GM23338 (cell line): ENCODE measurements at regions not wholly inside any gene's neighbourhood (a gene's known extent, or its start where the extent isn't known, plus 50 kb on each side); places are given as distances from the start of the nearest gene placed in this dataset.
A peak's percentile ranks its signal among the peaks of the same experiment; 100 is the strongest.

Source experiments
- ATAC-seq: fragments of 200-7000 bp; cut with Tn5 transposase; 3 replicates; pipeline ENCODE4 v1.9.1; 2020
- DNase-seq: peaks from one replicate; pipeline ENCODE4 v3.0.0-alpha.2; 2015; ENCODE audit warnings: low spot score
- H2AFZ ChIP-seq: fragments of 200-600 bp; sonication (generic); 2 replicates; pipeline ENCODE4 v1.8.0; 2016; ENCODE audit warnings: antibody characterized with exemption, mild to moderate bottlenecking, moderate library complexity
- H3F3A ChIP-seq: fragments of 200-600 bp; sonication (generic); replicated peaks from 2 replicates; pipeline ENCODE4 v1.8.0; 2017; ENCODE audit warnings: antibody characterized with exemption, mixed run types, low read depth
- H3K27ac ChIP-seq: fragments of 200-600 bp; sonication (generic); 2 replicates; pipeline ENCODE4 v1.6.1; 2016; ENCODE audit warnings: low read depth
- H3K27me3 ChIP-seq: fragments of 200-600 bp; sonication (generic); 2 replicates; pipeline ENCODE4 v1.8.0; 2016; ENCODE audit warnings: mild to moderate bottlenecking, mixed run types, moderate library complexity; ENCODE audit not compliant: insufficient read depth
- H3K36me3 ChIP-seq: fragments of 200-600 bp; sonication (generic); 2 replicates; pipeline ENCODE4 v1.8.0; 2016; ENCODE audit warnings: mild to moderate bottlenecking; ENCODE audit not compliant: insufficient read depth
- H3K4me1 ChIP-seq: fragments of 200-600 bp; sonication (generic); 2 replicates; pipeline ENCODE4 v1.8.0; 2016; ENCODE audit warnings: mild to moderate bottlenecking, moderate library complexity; ENCODE audit not compliant: insufficient read depth
- H3K4me2 ChIP-seq: fragments of 200-600 bp; sonication (generic); 2 replicates; pipeline ENCODE4 v1.7.1; 2017; ENCODE audit warnings: mixed run types
- H3K4me3 ChIP-seq: fragments of 200-600 bp; sonication (generic); 2 replicates; pipeline ENCODE4 v1.6.1; 2016; ENCODE audit warnings: mixed run types
- H3K79me2 ChIP-seq: fragments of 200-600 bp; sonication (generic); replicated peaks from 2 replicates; pipeline ENCODE4 v1.8.0; 2017; ENCODE audit warnings: mild to moderate bottlenecking; ENCODE audit not compliant: insufficient read depth
- H3K9me2 ChIP-seq: fragments of 200-600 bp; sonication (generic); 2 replicates; pipeline ENCODE4 v1.8.0; 2017; ENCODE audit not compliant: insufficient read depth
- H4K20me1 ChIP-seq: fragments of 200-600 bp; sonication (generic); replicated peaks from 2 replicates; pipeline ENCODE4 v1.8.0; 2017; ENCODE audit warnings: mild to moderate bottlenecking; ENCODE audit not compliant: insufficient read depth
- H3K27ac Mint-ChIP-seq: 2 replicates; pipeline ENCODE4 v1.8.0; 2020; ENCODE audit warnings: inconsistent platforms, mild to moderate bottlenecking, moderate library complexity, mixed read lengths
- H3K27me3 Mint-ChIP-seq: 3 replicates; pipeline ENCODE4 v1.8.0; 2022; ENCODE audit warnings: low read depth, mild to moderate bottlenecking, moderate library complexity, mixed read lengths, inconsistent platforms; ENCODE audit not compliant: insufficient read depth, poor library complexity
- H3K36me3 Mint-ChIP-seq: 3 replicates; pipeline ENCODE4 v1.8.0; 2021; ENCODE audit warnings: low read depth, mild to moderate bottlenecking, inconsistent platforms, moderate library complexity, mixed read lengths
- H3K4me1 Mint-ChIP-seq: 3 replicates; pipeline ENCODE4 v1.8.0; 2020; ENCODE audit warnings: mild to moderate bottlenecking, inconsistent platforms, mixed read lengths
- H3K4me3 Mint-ChIP-seq: 3 replicates; pipeline ENCODE4 v1.8.0; 2021; ENCODE audit warnings: moderate library complexity, mild to moderate bottlenecking, inconsistent platforms, mixed read lengths
- H3K9me3 Mint-ChIP-seq: 3 replicates; pipeline ENCODE4 v1.8.0; 2020; ENCODE audit warnings: moderate library complexity, mild to moderate bottlenecking, inconsistent platforms, mixed read lengths
- CREB1 ChIP-seq: fragments of 250-450 bp; sonication (Bioruptor Pico); IDR thresholded peaks from 2 replicates; pipeline ENCODE4 v1.5.0; 2020; ENCODE audit warnings: low read depth, mild to moderate bottlenecking, moderate library complexity
- EZH2phosphoT487 ChIP-seq: fragments of 200-600 bp; sonication (generic); IDR thresholded peaks from one replicate; pipeline ENCODE4 v1.8.1; 2018; ENCODE audit warnings: antibody characterized with exemption; ENCODE audit not compliant: unreplicated experiment
- JUNB ChIP-seq: IDR thresholded peaks from one replicate; pipeline ENCODE4 v1.6.1; 2016; ENCODE audit warnings: antibody characterized with exemption; ENCODE audit not compliant: unreplicated experiment
- STAT1 ChIP-seq: IDR thresholded peaks from one replicate; pipeline ENCODE4 v1.6.1; 2016; ENCODE audit warnings: antibody characterized with exemption; ENCODE audit not compliant: unreplicated experiment
- ZNF114 ChIP-seq: fragments of 250-450 bp; sonication (Bioruptor Pico); IDR thresholded peaks from 2 replicates; pipeline ENCODE4 v1.5.0; 2020; ENCODE audit warnings: mild to moderate bottlenecking, moderate library complexity
- ZNF331 ChIP-seq: fragments of 250-450 bp; sonication (Bioruptor Pico); IDR thresholded peaks from 2 replicates; pipeline ENCODE4 v1.5.0; 2020; ENCODE audit warnings: low read depth, mild to moderate bottlenecking, moderate library complexity
- TF ChIP-seq, protein P1 (sequence below): IDR thresholded peaks from one replicate; pipeline ENCODE4 v1.6.1; 2018; ENCODE audit warnings: antibody characterized with exemption; ENCODE audit not compliant: unreplicated experiment
- TF ChIP-seq, protein P2 (sequence below): fragments of 250-450 bp; sonication (Bioruptor Pico); IDR thresholded peaks from 2 replicates; pipeline ENCODE4 v1.5.0; 2020; ENCODE audit warnings: mild to moderate bottlenecking, moderate library complexity
- TF ChIP-seq, protein P3 (sequence below): IDR thresholded peaks from 2 replicates; pipeline ENCODE4 v1.6.1; 2016; ENCODE audit warnings: antibody characterized with exemption

DNA sequence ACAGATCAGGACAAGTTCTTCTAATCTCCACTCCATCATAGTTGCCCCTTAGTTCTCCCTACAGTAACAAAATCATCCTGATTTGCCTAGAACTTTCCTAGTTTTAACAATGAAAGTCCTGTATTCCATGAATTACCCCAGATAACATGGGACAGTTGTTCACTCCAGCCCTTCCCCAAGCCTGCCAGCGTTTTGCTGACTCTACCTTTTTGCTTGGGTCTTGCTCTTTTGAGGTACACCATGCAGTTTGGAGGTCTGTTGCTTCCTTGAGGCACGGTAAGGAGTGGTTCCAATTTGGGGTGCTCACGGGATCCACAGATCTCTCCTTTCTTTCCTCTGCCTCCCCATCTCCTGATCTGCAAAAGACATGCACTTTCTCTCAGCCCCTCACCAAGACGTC lies 61.6 kb upstream of the DYRK2 start:
- ATAC-seq (no peak), DNase-seq (no peak)
- H3K79me2 ChIP-seq, result no peaks in the 10 kb centered on the region

DNA sequence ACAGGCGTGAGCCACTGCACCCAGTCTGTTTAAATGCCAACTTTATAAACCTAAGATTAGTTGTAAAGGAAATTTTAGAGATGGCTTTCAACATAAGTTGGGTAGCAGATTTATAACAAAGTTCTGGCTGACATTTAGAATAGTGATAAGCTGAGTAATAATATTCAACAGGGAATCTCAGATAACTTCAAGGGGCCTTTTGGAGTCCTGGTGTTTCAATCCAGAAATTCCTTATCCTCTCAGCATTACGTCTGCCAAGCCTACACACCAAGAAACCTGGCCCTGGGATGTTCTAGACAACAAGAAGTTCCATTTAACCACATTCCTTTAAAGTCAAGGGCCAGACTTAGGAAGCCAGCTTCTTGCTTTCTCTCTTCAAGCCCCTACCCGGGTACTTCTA lies 59.5 kb upstream of the DYRK2 start:
- Histone ChIP-seq H3F3A (no peaks in the 10 kb centered on the region), H3K79me2 (no peaks in the 10 kb centered on the region), H3K9me2 (no peaks in the 10 kb centered on the region), H3K36me3 (no peaks in the 10 kb centered on the region), H2AFZ (peak overlapping the region; percentile 38; the same call in 1 of the 2 replicates), H3K4me1 (peaks cover 6% of the 10 kb centered on the region; the same call in 1 of the 2 replicates), H3K27ac (no peak overlapping the region), H3K4me3 (no peak overlapping the region), H3K4me2 (no peak overlapping the region), H3K27me3 (no peaks in the 10 kb centered on the region), H4K20me1 (no peaks in the 10 kb centered on the region)
- Mint-ChIP-seq H3K4me3 (no peak overlapping the region), H3K27ac (no peak overlapping the region), H3K4me1 (peaks cover 7% of the 10 kb centered on the region), H3K27me3 (peaks cover 1% of the 10 kb centered on the region), H3K9me3 (no peaks in the 10 kb centered on the region), H3K36me3 (no peaks in the 10 kb centered on the region)
- no peak for ATAC-seq
- no peak for DNase-seq
- TF ChIP-seq, protein P1, sequence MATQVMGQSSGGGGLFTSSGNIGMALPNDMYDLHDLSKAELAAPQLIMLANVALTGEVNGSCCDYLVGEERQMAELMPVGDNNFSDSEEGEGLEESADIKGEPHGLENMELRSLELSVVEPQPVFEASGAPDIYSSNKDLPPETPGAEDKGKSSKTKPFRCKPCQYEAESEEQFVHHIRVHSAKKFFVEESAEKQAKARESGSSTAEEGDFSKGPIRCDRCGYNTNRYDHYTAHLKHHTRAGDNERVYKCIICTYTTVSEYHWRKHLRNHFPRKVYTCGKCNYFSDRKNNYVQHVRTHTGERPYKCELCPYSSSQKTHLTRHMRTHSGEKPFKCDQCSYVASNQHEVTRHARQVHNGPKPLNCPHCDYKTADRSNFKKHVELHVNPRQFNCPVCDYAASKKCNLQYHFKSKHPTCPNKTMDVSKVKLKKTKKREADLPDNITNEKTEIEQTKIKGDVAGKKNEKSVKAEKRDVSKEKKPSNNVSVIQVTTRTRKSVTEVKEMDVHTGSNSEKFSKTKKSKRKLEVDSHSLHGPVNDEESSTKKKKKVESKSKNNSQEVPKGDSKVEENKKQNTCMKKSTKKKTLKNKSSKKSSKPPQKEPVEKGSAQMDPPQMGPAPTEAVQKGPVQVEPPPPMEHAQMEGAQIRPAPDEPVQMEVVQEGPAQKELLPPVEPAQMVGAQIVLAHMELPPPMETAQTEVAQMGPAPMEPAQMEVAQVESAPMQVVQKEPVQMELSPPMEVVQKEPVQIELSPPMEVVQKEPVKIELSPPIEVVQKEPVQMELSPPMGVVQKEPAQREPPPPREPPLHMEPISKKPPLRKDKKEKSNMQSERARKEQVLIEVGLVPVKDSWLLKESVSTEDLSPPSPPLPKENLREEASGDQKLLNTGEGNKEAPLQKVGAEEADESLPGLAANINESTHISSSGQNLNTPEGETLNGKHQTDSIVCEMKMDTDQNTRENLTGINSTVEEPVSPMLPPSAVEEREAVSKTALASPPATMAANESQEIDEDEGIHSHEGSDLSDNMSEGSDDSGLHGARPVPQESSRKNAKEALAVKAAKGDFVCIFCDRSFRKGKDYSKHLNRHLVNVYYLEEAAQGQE, result no peak
- no peak for TF ChIP-seq CREB1 (CRISPR knock-in tag)
- TF ChIP-seq, protein P2, sequence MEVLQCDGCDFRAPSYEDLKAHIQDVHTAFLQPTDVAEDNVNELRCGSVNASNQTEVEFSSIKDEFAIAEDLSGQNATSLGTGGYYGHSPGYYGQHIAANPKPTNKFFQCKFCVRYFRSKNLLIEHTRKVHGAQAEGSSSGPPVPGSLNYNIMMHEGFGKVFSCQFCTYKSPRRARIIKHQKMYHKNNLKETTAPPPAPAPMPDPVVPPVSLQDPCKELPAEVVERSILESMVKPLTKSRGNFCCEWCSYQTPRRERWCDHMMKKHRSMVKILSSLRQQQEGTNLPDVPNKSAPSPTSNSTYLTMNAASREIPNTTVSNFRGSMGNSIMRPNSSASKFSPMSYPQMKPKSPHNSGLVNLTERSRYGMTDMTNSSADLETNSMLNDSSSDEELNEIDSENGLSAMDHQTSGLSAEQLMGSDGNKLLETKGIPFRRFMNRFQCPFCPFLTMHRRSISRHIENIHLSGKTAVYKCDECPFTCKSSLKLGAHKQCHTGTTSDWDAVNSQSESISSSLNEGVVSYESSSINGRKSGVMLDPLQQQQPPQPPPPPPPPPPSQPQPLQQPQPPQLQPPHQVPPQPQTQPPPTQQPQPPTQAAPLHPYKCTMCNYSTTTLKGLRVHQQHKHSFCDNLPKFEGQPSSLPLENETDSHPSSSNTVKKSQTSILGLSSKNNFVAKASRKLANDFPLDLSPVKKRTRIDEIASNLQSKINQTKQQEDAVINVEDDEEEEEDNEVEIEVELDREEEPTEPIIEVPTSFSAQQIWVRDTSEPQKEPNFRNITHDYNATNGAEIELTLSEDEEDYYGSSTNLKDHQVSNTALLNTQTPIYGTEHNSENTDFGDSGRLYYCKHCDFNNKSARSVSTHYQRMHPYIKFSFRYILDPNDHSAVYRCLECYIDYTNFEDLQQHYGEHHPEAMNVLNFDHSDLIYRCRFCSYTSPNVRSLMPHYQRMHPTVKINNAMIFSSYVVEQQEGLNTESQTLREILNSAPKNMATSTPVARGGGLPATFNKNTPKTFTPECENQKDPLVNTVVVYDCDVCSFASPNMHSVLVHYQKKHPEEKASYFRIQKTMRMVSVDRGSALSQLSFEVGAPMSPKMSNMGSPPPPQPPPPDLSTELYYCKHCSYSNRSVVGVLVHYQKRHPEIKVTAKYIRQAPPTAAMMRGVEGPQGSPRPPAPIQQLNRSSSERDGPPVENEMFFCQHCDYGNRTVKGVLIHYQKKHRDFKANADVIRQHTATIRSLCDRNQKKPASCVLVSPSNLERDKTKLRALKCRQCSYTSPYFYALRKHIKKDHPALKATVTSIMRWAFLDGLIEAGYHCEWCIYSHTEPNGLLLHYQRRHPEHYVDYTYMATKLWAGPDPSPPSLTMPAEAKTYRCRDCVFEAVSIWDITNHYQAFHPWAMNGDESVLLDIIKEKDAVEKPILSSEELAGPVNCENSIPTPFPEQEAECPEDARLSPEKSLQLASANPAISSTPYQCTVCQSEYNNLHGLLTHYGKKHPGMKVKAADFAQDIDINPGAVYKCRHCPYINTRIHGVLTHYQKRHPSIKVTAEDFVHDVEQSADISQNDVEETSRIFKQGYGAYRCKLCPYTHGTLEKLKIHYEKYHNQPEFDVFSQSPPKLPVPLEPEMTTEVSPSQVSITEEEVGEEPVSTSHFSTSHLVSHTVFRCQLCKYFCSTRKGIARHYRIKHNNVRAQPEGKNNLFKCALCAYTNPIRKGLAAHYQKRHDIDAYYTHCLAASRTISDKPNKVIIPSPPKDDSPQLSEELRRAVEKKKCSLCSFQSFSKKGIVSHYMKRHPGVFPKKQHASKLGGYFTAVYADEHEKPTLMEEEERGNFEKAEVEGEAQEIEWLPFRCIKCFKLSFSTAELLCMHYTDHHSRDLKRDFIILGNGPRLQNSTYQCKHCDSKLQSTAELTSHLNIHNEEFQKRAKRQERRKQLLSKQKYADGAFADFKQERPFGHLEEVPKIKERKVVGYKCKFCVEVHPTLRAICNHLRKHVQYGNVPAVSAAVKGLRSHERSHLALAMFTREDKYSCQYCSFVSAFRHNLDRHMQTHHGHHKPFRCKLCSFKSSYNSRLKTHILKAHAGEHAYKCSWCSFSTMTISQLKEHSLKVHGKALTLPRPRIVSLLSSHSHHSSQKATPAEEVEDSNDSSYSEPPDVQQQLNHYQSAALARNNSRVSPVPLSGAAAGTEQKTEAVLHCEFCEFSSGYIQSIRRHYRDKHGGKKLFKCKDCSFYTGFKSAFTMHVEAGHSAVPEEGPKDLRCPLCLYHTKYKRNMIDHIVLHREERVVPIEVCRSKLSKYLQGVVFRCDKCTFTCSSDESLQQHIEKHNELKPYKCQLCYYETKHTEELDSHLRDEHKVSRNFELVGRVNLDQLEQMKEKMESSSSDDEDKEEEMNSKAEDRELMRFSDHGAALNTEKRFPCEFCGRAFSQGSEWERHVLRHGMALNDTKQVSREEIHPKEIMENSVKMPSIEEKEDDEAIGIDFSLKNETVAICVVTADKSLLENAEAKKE (CRISPR knock-in tag), result no peak
- no peak for TF ChIP-seq EZH2phosphoT487
- TF ChIP-seq JUNB, result no peak
- TF ChIP-seq ZNF114 (CRISPR knock-in tag), result no peak
- TF ChIP-seq, protein P3, sequence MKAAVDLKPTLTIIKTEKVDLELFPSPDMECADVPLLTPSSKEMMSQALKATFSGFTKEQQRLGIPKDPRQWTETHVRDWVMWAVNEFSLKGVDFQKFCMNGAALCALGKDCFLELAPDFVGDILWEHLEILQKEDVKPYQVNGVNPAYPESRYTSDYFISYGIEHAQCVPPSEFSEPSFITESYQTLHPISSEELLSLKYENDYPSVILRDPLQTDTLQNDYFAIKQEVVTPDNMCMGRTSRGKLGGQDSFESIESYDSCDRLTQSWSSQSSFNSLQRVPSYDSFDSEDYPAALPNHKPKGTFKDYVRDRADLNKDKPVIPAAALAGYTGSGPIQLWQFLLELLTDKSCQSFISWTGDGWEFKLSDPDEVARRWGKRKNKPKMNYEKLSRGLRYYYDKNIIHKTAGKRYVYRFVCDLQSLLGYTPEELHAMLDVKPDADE, result no peak
- TF ChIP-seq ZNF331, result no peak
- no peak for TF ChIP-seq STAT1

More for the DNA sequence above, 61.6 kb upstream of the DYRK2 start:
- Mint-ChIP-seq H3K4me1 (peaks cover under 1% of the 10 kb centered on the region; the same call in 2 of the 3 replicates), H3K27me3 (no peaks in the 10 kb centered on the region), H3K4me3 (no peak overlapping the region), H3K27ac (no peak overlapping the region), H3K9me3 (no peaks in the 10 kb centered on the region), H3K36me3 (no peaks in the 10 kb centered on the region)
- Histone ChIP-seq H3F3A (no peaks in the 10 kb centered on the region), H3K9me2 (no peaks in the 10 kb centered on the region), H4K20me1 (no peaks in the 10 kb centered on the region), H3K27me3 (no peaks in the 10 kb centered on the region), H3K36me3 (no peaks in the 10 kb centered on the region), H3K4me2 (no peak overlapping the region), H3K4me1 (no peaks in the 10 kb centered on the region), H3K4me3 (no peak overlapping the region), H2AFZ (0 out of 2 replicates have a peak overlapping the region, but pooled peaks have one; percentile 57), H3K27ac (no peak overlapping the region)
- no peak for TF ChIP-seq EZH2phosphoT487
